ENCODE measurements at regions not wholly inside any gene's neighbourhood (a gene's known extent, or its start where the extent isn't known, plus 50 kb on each side); places are given as distances from the start of the nearest gene placed in this dataset.

DNA sequence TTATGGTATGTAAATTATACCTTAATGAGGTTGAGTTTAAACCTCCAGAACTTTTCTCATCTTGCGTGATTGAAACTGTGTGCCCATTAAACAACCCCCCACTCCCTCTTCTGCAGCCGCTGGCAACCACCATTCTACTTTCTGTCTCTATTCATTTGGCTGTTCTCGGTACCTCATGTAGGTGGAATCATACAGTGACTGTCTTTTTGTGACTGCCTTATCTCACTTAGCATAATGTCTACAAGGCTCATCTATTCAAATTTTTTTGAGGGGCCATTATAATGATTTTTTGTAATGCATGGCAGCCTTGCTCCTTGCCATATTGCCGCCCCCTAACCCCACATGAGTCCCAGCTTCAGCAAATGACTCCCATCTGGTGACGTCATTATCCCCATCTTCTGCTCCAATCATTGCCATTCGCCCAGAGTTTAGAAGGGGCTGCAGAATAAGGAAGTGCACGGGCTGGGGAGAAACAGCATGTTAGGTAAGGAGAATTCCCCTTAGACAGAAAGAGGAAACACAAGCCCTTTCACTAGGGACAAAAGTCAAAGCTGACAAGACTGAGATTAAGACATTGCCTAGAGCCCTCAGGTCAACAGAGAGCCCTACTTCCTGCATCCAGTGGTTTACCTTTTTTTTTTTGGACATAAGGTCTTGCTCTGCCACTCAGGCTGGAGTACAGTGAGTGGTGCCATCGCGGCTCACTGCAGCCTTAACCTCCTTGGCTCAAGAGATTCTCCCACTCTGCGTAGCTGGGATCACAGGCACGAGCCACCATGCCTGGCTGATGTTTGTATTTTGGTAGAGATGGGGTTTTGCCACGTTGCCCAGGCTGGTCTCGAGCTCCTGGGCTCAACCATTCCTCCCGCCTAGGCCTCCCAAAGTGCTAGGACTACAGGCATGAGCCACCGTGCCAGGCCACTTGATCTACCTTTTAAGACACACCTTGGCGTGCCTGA is 78.4 kb upstream of the ERRFI1 start:
- DNase-seq (ENCODE audit: low read depth in 1 of 2, low spot score in 1 of 2) = peak in 1 of 2 experiments; percentile 59
- H3K27me3 ChIP-seq (ENCODE audit: insufficient read depth, poor library complexity, severe bottlenecking) = no peaks in the 10 kb centered on the region
- H3K27ac ChIP-seq (replicated peaks) = peak overlapping the region; percentile 19; the same call in 1 of the 2 replicates
- TF ChIP-seq, protein P1, sequence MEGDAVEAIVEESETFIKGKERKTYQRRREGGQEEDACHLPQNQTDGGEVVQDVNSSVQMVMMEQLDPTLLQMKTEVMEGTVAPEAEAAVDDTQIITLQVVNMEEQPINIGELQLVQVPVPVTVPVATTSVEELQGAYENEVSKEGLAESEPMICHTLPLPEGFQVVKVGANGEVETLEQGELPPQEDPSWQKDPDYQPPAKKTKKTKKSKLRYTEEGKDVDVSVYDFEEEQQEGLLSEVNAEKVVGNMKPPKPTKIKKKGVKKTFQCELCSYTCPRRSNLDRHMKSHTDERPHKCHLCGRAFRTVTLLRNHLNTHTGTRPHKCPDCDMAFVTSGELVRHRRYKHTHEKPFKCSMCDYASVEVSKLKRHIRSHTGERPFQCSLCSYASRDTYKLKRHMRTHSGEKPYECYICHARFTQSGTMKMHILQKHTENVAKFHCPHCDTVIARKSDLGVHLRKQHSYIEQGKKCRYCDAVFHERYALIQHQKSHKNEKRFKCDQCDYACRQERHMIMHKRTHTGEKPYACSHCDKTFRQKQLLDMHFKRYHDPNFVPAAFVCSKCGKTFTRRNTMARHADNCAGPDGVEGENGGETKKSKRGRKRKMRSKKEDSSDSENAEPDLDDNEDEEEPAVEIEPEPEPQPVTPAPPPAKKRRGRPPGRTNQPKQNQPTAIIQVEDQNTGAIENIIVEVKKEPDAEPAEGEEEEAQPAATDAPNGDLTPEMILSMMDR (IDR thresholded peaks at IDR 0.05; ENCODE audit: insufficient read depth, low read length) = no peak
- TF ChIP-seq POLR2AphosphoS5 (IDR thresholded peaks at IDR 0.05; ENCODE audit: low read depth) (no peak), SPI1 (IDR thresholded peaks at IDR 0.05; ENCODE audit: borderline replicate concordance, low read depth) (peak; percentile 97), GABPA (IDR thresholded peaks at IDR 0.05; ENCODE audit: low read depth) (no peak)
- TF ChIP-seq, protein P2, sequence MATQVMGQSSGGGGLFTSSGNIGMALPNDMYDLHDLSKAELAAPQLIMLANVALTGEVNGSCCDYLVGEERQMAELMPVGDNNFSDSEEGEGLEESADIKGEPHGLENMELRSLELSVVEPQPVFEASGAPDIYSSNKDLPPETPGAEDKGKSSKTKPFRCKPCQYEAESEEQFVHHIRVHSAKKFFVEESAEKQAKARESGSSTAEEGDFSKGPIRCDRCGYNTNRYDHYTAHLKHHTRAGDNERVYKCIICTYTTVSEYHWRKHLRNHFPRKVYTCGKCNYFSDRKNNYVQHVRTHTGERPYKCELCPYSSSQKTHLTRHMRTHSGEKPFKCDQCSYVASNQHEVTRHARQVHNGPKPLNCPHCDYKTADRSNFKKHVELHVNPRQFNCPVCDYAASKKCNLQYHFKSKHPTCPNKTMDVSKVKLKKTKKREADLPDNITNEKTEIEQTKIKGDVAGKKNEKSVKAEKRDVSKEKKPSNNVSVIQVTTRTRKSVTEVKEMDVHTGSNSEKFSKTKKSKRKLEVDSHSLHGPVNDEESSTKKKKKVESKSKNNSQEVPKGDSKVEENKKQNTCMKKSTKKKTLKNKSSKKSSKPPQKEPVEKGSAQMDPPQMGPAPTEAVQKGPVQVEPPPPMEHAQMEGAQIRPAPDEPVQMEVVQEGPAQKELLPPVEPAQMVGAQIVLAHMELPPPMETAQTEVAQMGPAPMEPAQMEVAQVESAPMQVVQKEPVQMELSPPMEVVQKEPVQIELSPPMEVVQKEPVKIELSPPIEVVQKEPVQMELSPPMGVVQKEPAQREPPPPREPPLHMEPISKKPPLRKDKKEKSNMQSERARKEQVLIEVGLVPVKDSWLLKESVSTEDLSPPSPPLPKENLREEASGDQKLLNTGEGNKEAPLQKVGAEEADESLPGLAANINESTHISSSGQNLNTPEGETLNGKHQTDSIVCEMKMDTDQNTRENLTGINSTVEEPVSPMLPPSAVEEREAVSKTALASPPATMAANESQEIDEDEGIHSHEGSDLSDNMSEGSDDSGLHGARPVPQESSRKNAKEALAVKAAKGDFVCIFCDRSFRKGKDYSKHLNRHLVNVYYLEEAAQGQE (IDR thresholded peaks at IDR 0.05; ENCODE audit: insufficient replicate concordance, low read depth) = no peak
- H3K4me3 ChIP-seq (replicated peaks; ENCODE audit: insufficient read depth, low read length) = no peak overlapping the region

DNA sequence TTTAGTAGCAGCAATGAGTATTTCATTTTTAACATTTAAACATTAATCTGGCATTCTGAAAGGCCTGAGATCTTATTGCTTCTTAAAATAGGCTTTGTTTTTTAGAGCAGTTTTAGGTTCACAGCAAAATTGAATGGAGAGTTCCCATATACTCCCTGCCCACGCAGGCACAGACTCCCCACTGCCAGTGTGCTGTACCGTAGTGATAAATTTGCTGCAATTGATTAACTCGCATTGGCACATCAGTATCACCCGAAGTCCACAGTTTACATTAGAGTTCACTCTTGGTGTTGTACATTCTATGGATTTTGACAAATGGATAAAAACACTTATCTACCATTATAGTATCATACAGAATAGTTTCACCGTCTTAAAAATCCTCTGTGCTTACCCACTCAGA is 71.8 kb upstream of the ERRFI1 start:
- no peak for DNase-seq (ENCODE audit: low read depth in 1 of 2, low spot score in 1 of 2)
- H3K4me3 ChIP-seq (replicated peaks; ENCODE audit: insufficient read depth, low read length) = no peak overlapping the region
- H3K27ac ChIP-seq (replicated peaks) = no peak overlapping the region
- H3K27me3 ChIP-seq (ENCODE audit: insufficient read depth, poor library complexity, severe bottlenecking) = no peaks in the 10 kb centered on the region
- TF ChIP-seq, protein P1 (IDR thresholded peaks at IDR 0.05; ENCODE audit: insufficient read depth, low read length) = no peak
- TF ChIP-seq, protein P2 (IDR thresholded peaks at IDR 0.05; ENCODE audit: insufficient replicate concordance, low read depth) = no peak
- TF ChIP-seq SPI1 (IDR thresholded peaks at IDR 0.05; ENCODE audit: borderline replicate concordance, low read depth) = no peak
- TF ChIP-seq GABPA (IDR thresholded peaks at IDR 0.05; ENCODE audit: low read depth) = no peak
- TF ChIP-seq POLR2AphosphoS5 (IDR thresholded peaks at IDR 0.05; ENCODE audit: low read depth) = no peak

DNA sequence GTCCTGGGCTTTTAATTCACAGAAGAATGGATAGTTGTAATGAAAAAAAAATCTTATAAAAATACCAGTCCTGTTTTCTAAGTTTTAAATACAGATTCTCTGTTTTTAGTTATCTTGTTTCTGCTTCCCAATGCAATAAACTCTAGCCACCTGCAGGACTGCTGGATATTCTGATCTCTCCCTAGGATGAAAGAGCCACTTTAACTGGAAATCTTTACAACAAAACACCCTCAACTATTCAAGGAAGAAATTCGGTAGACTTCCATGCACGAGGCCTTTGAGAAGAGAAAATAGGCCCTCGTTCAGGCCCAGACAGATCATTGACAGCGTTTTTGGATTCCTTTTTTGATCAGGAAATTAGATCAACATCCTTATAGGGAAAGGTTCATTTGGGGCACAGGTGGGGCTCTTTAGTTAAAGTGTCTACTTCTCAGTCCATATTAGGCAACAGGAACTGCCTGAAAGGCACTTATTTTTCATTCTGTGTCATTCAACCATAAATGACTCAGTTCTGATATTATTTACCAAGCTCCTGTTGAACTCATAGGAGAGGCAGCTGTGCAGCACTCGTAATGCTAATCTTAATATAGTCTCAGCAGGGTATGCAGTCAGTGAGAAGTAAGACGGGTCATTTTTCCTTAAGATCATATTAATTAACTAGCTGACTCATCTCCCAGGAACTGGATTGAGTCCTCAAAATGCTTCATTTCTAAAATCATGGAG is 71.1 kb upstream of the ERRFI1 start:
- no peak for DNase-seq (ENCODE audit: low read depth in 1 of 2, low spot score in 1 of 2)
- H3K4me3 ChIP-seq (replicated peaks; ENCODE audit: insufficient read depth, low read length) = no peak overlapping the region
- no peaks in the 10 kb centered on the region for H3K27me3 ChIP-seq (ENCODE audit: insufficient read depth, poor library complexity, severe bottlenecking)
- TF ChIP-seq, protein P1 (IDR thresholded peaks at IDR 0.05; ENCODE audit: insufficient read depth, low read length) = no peak
- TF ChIP-seq, protein P2 (IDR thresholded peaks at IDR 0.05; ENCODE audit: insufficient replicate concordance, low read depth) = no peak
- no peak for TF ChIP-seq POLR2AphosphoS5 (IDR thresholded peaks at IDR 0.05; ENCODE audit: low read depth)
- TF ChIP-seq SPI1 (IDR thresholded peaks at IDR 0.05; ENCODE audit: borderline replicate concordance, low read depth) = no peak
- no peak overlapping the region for H3K27ac ChIP-seq (replicated peaks)
